ENCODE measurements at regions not wholly inside any gene's neighbourhood (a gene's known extent, or its start where the extent isn't known, plus 50 kb on each side); places are given as distances from the start of the nearest gene placed in this dataset.

GRCh38 chr2:160838691-160839090, 321.5 kb upstream of the TANK start:
- Mint-ChIP-seq H3K27ac (no peak overlapping the region), H3K9me3 (peaks cover 4 to 7% of the 10 kb centered on the region in 2 donors), H3K4me1 (no peaks in the 10 kb centered on the region), H3K4me3 (no peak overlapping the region), H3K27me3 (ENCODE audit: low read depth in 2 of 2) (peaks cover 4 to 8% of the 10 kb centered on the region in 2 donors), H3K36me3 (no peaks in the 10 kb centered on the region)
- Histone ChIP-seq H3K27ac (ENCODE audit: low read length) (no peak overlapping the region), H3K9me3 (ENCODE audit: control insufficient read depth, insufficient read depth, low read length) (no peaks in the 10 kb centered on the region), H3K4me3 (ENCODE audit: low read length) (no peak overlapping the region), H3K4me1 (ENCODE audit: control insufficient read depth, insufficient read depth, low read length) (no peaks in the 10 kb centered on the region), H3K36me3 (ENCODE audit: control insufficient read depth, insufficient read depth, low read length) (no peaks in the 10 kb centered on the region), H3K27me3 (ENCODE audit: control insufficient read depth, insufficient read depth, low read length) (no peaks in the 10 kb centered on the region)
- no peak for TF ChIP-seq CTCF (IDR thresholded peaks at IDR 0.05)
- 95% methylated on average over 2 of the region's 4 CpGs for WGBS (ENCODE audit: insufficient coverage)
- DNase-seq, result no peak
- intact Hi-C loops (cut with micrococcal nuclease), result no loop called here
- no peak for ATAC-seq

GRCh38 chr2:160842286-160842685, 317.9 kb upstream of the TANK start:
- Histone ChIP-seq H3K4me3 (ENCODE audit: low read length) (no peak overlapping the region), H3K9me3 (ENCODE audit: control insufficient read depth, insufficient read depth, low read length) (no peaks in the 10 kb centered on the region), H3K36me3 (ENCODE audit: control insufficient read depth, insufficient read depth, low read length) (no peaks in the 10 kb centered on the region), H3K27ac (ENCODE audit: low read length) (no peak overlapping the region), H3K4me1 (ENCODE audit: control insufficient read depth, insufficient read depth, low read length) (no peaks in the 10 kb centered on the region), H3K27me3 (ENCODE audit: control insufficient read depth, insufficient read depth, low read length) (no peaks in the 10 kb centered on the region)
- no peak for ATAC-seq
- intact Hi-C loops (cut with micrococcal nuclease), result no loop called here
- no peaks in the 10 kb centered on the region for H3K4me1 Mint-ChIP-seq
- H3K9me3 Mint-ChIP-seq, result peaks cover 5 to 14% of the 10 kb centered on the region in 2 donors
- DNase-seq, result no peak
- no peak for TF ChIP-seq CTCF (IDR thresholded peaks at IDR 0.05)
- WGBS (ENCODE audit: insufficient coverage), result 84% methylated on average over 3 of the region's 4 CpGs
- no peak overlapping the region for H3K27ac Mint-ChIP-seq
- H3K36me3 Mint-ChIP-seq, result no peaks in the 10 kb centered on the region
- H3K27me3 Mint-ChIP-seq (ENCODE audit: low read depth in 2 of 2), result peaks cover 2 to 8% of the 10 kb centered on the region in 2 donors
- H3K4me3 Mint-ChIP-seq, result no peak overlapping the region

- DNase-seq, result peak in 1 of 2 donors; percentile 28
- H3K9me3 Mint-ChIP-seq, result no peaks in the 10 kb centered on the region
- Histone ChIP-seq H3K27ac (ENCODE audit: low read length) (no peak overlapping the region), H3K27me3 (ENCODE audit: control insufficient read depth, insufficient read depth, low read length) (no peaks in the 10 kb centered on the region), H3K36me3 (ENCODE audit: control insufficient read depth, insufficient read depth, low read length) (no peaks in the 10 kb centered on the region), H3K9me3 (ENCODE audit: control insufficient read depth, insufficient read depth, low read length) (no peaks in the 10 kb centered on the region), H3K4me1 (ENCODE audit: control insufficient read depth, insufficient read depth, low read length) (no peaks in the 10 kb centered on the region), H3K4me3 (ENCODE audit: low read length) (no peak overlapping the region)
- no peak for ATAC-seq
- no peak overlapping the region for H3K4me3 Mint-ChIP-seq
- TF ChIP-seq CTCF (IDR thresholded peaks at IDR 0.05), result no peak
- no CpG with 5 or more reads among the region's 2 CpGs for WGBS (ENCODE audit: insufficient coverage)
- peaks cover 5% of the 10 kb centered on the region in 2 donors for H3K4me1 Mint-ChIP-seq
- H3K27ac Mint-ChIP-seq, result no peak overlapping the region
- no peaks in the 10 kb centered on the region for H3K36me3 Mint-ChIP-seq
- H3K27me3 Mint-ChIP-seq (ENCODE audit: low read depth in 2 of 2), result no peaks in the 10 kb centered on the region
- intact Hi-C loops (cut with micrococcal nuclease), result no loop called here
Measured at GRCh38 chr2:160859096-160859495, 301.1 kb upstream of the TANK start.

- H3K36me3 Mint-ChIP-seq, result no peaks in the 10 kb centered on the region
- H3K4me1 Mint-ChIP-seq, result peaks cover 5% of the 10 kb centered on the region in 2 donors
- no CpG with 5 or more reads among the region's 2 CpGs for WGBS (ENCODE audit: insufficient coverage)
- no peak overlapping the region for H3K27ac ChIP-seq (ENCODE audit: low read length)
- no peaks in the 10 kb centered on the region for H3K27me3 Mint-ChIP-seq (ENCODE audit: low read depth in 2 of 2)
- no peaks in the 10 kb centered on the region for H3K36me3 ChIP-seq (ENCODE audit: control insufficient read depth, insufficient read depth, low read length)
- ATAC-seq, result no peak
- no peak overlapping the region for H3K4me3 ChIP-seq (ENCODE audit: low read length)
- H3K9me3 Mint-ChIP-seq, result no peaks in the 10 kb centered on the region
- H3K27ac Mint-ChIP-seq, result no peak overlapping the region
- no peaks in the 10 kb centered on the region for H3K9me3 ChIP-seq (ENCODE audit: control insufficient read depth, insufficient read depth, low read length)
- no peak for TF ChIP-seq CTCF (IDR thresholded peaks at IDR 0.05)
- intact Hi-C loops (cut with micrococcal nuclease), result no loop called here
- no peaks in the 10 kb centered on the region for H3K27me3 ChIP-seq (ENCODE audit: control insufficient read depth, insufficient read depth, low read length)
- H3K4me1 ChIP-seq (ENCODE audit: control insufficient read depth, insufficient read depth, low read length), result no peaks in the 10 kb centered on the region
- DNase-seq, result no peak
- H3K4me3 Mint-ChIP-seq, result no peak overlapping the region
Measured at GRCh38 chr2:160862226-160862625, 298.0 kb upstream of the TANK start.

All from natural killer cell (primary cell).